Panc1 (cell line): ENCODE measurements at regions not wholly inside any gene's neighbourhood (a gene's known extent, or its start where the extent isn't known, plus 50 kb on each side); places are given as distances from the start of the nearest gene placed in this dataset.

Experiments used
- ATAC-seq: fragments of 200-7000 bp; cut with Tn5 transposase; 2 replicates; pipeline ENCODE4 v1.9.1; 2020; ENCODE audit warnings: mild to moderate bottlenecking, moderate library complexity
- BruUV-seq: library from RNA; stranded (reverse); fragments of 400-500 nt; replicated peaks from 2 replicates; lab custom pipeline; 2021; lab: Mats Ljungman, UMichigan
- CTCF ChIA-PET: fragments of 300-600 bp; sonication (Branson Sonifier 250); formaldehyde crosslinking; loops from one replicate; lab custom pipeline; 2022; ENCODE audit warnings: antibody characterized with exemption; lab: Charles Lee
- POLR2A ChIA-PET: fragments of 300-600 bp; sonication (Branson Sonifier 250); formaldehyde crosslinking; loops from one replicate; lab custom pipeline; 2022; ENCODE audit warnings: antibody characterized with exemption; lab: Charles Lee
- DNase-seq: peaks from one replicate; pipeline ENCODE4 v3.0.0-alpha.2; 2010; ENCODE audit warnings: low read depth, low spot score
- H3K27ac ChIP-seq: 2 replicates; pipeline ENCODE4 v1.5.1; 2011; ENCODE audit warnings: mild to moderate bottlenecking, low read length, inconsistent platforms
- H3K27me3 ChIP-seq: fragments of 200-500 bp; sonication (Bioruptor generic); 2 replicates; pipeline ENCODE4 v1.6.0; 2014; ENCODE audit warnings: low read length, inconsistent platforms; ENCODE audit not compliant: control insufficient read depth, insufficient read depth
- H3K36me3 ChIP-seq: fragments of 200-500 bp; sonication (Bioruptor generic); 2 replicates; pipeline ENCODE4 v1.5.1; 2014; ENCODE audit warnings: inconsistent platforms, mild to moderate bottlenecking, low read length, moderate library complexity; ENCODE audit not compliant: control insufficient read depth, insufficient read depth
- H3K4me1 ChIP-seq: 2 replicates; pipeline ENCODE4 v1.5.1; 2011; ENCODE audit warnings: inconsistent platforms, mild to moderate bottlenecking, low read length, moderate library complexity; ENCODE audit not compliant: control insufficient read depth, insufficient read depth
- H3K4me3 ChIP-seq, 2 experiments: 2 replicates each; pipeline ENCODE4 v1.5.1; 2011 to 2012; ENCODE audit warnings: low read depth in 2 of 2, low read length in 2 of 2, mild to moderate bottlenecking in 2 of 2, inconsistent platforms in 1 of 2, moderate library complexity in 1 of 2
- H3K9me3 ChIP-seq: fragments of 200-500 bp; sonication (Bioruptor generic); 2 replicates; pipeline ENCODE4 v1.5.1; 2014; ENCODE audit warnings: low read depth, mild to moderate bottlenecking, inconsistent platforms, low read length, moderate library complexity; ENCODE audit not compliant: control insufficient read depth, insufficient read depth
- POLR2AphosphoS5 ChIP-seq: IDR thresholded peaks from 2 replicates; pipeline ENCODE4 v1.6.1; 2012; ENCODE audit warnings: mild to moderate bottlenecking, low read depth, low read length, moderate library complexity
- REST ChIP-seq, 2 experiments: IDR thresholded peaks; 2 replicates each; pipeline ENCODE4 v1.6.1; 2011 to 2012; ENCODE audit warnings: low read depth in 2 of 2, control low read depth in 1 of 2, low read length in 1 of 2, mild to moderate bottlenecking in 1 of 2, moderate library complexity in 1 of 2; ENCODE audit not compliant: insufficient read depth in 1 of 2
- SIN3A ChIP-seq: IDR thresholded peaks from 2 replicates; pipeline ENCODE4 v1.6.1; 2012; ENCODE audit warnings: low read depth, mild to moderate bottlenecking, low read length, moderate library complexity, borderline replicate concordance; ENCODE audit not compliant: insufficient read depth
- TCF7L2 ChIP-seq: IDR thresholded peaks from 2 replicates; pipeline ENCODE4 v1.6.1; 2011; ENCODE audit warnings: mild to moderate bottlenecking, low read depth, low read length, inconsistent platforms
- in situ Hi-C: cut with HindIII; loops from 2 replicates; pipeline ENCODE4 v1.10.0; 2016; ENCODE audit warnings: low sequenced_read_pairs, low pct_unique_long_range_greater_than_20kb
- intact Hi-C: fragments of 100-400 bp; cut with micrococcal nuclease; formaldehyde crosslinking; loops from one replicate; pipeline ENCODE4 v1.10.0; 2022; ENCODE audit not compliant: unreplicated experiment
- TF ChIP-seq, protein P1 (sequence below): fragments of 450-650 bp; IDR thresholded peaks from 2 replicates; pipeline ENCODE4 v1.5.1; 2017; ENCODE audit warnings: mild to moderate bottlenecking

DNA sequence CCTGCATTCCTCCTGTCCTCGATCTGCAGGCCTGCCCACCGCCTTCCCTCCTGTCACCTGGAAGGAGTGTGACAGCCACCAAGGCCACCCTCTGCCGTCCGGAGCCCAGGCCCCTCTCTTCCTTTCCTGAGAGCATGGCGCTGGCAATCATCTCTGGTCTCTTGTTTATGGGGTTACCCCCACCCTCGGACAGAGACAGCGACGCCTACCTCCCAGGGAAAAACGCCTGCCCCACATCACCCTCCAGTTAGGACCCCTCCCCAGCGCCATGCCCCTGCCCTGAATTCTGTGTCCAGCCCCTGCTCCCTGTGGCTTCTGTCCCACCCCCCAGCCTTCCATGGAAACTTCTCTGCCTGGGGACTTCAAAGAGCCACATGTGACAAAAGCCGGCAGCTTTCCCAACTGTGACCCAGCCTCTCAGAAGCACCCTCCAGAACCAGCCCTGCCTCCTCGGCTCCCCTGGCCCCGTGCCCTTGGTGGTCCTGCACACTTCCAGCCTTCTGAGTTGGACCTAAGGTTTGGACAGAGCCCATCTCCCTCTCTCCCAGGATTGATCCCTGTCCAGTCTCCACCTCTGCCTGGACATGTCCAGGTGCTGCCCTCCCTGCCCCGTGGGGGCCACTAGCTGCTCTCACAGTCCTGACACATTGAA, 145.0 kb upstream of the HDAC4 start:
- no TSS peak for BruUV-seq
- Histone ChIP-seq H3K36me3 (no peaks in the 10 kb centered on the region), H3K27ac (no peak overlapping the region), H3K4me1 (no peaks in the 10 kb centered on the region), H3K4me3 (no peak overlapping the region), H3K27me3 (peaks cover 22% of the 10 kb centered on the region), H3K9me3 (peaks cover 3% of the 10 kb centered on the region; the same call in 1 of the 2 replicates)
- ATAC-seq (no peak), DNase-seq (no peak)
- intact Hi-C loops (no loop called here), in situ Hi-C loops (no loop called here)
- ChIA-PET CTCF (no interaction called here), POLR2A (no interaction called here)
- TF ChIP-seq SIN3A = no peak
- TF ChIP-seq TCF7L2 = no peak
- TF ChIP-seq, protein P1, sequence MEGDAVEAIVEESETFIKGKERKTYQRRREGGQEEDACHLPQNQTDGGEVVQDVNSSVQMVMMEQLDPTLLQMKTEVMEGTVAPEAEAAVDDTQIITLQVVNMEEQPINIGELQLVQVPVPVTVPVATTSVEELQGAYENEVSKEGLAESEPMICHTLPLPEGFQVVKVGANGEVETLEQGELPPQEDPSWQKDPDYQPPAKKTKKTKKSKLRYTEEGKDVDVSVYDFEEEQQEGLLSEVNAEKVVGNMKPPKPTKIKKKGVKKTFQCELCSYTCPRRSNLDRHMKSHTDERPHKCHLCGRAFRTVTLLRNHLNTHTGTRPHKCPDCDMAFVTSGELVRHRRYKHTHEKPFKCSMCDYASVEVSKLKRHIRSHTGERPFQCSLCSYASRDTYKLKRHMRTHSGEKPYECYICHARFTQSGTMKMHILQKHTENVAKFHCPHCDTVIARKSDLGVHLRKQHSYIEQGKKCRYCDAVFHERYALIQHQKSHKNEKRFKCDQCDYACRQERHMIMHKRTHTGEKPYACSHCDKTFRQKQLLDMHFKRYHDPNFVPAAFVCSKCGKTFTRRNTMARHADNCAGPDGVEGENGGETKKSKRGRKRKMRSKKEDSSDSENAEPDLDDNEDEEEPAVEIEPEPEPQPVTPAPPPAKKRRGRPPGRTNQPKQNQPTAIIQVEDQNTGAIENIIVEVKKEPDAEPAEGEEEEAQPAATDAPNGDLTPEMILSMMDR = no peak
- no peak for TF ChIP-seq REST (IDR thresholded peaks at IDR 0.05; ENCODE audit: insufficient read depth in 1 of 2, low read depth in 2 of 2, low read length in 1 of 2)
- TF ChIP-seq POLR2AphosphoS5 = no peak

GRCh38 chr2:239544918-239545465, 144.2 kb upstream of the HDAC4 start:
- no TSS peak for BruUV-seq
- in situ Hi-C loops (no loop called here), intact Hi-C loops (no loop called here)
- no peak overlapping the region for H3K4me3 ChIP-seq
- ATAC-seq = no peak
- TF ChIP-seq REST (IDR thresholded peaks at IDR 0.05; ENCODE audit: insufficient read depth in 1 of 2, low read depth in 2 of 2, low read length in 1 of 2) (no peak), SIN3A (no peak), POLR2AphosphoS5 (no peak), TCF7L2 (no peak)
- TF ChIP-seq, protein P1 = no peak
- H3K36me3 ChIP-seq = no peaks in the 10 kb centered on the region
- CTCF ChIA-PET = no interaction called here
- H3K4me1 ChIP-seq = no peaks in the 10 kb centered on the region
- peaks cover 4% of the 10 kb centered on the region; the same call in 1 of the 2 replicates for H3K9me3 ChIP-seq
- no peak for DNase-seq
- peaks cover 22% of the 10 kb centered on the region for H3K27me3 ChIP-seq
- POLR2A ChIA-PET = no interaction called here
- H3K27ac ChIP-seq = no peak overlapping the region
